NOMO-1 (cell line): ENCODE measurements at regions not wholly inside any gene's neighbourhood (a gene's known extent, or its start where the extent isn't known, plus 50 kb on each side); places are given as distances from the start of the nearest gene placed in this dataset.
"Not testable (repeated sequence)": the region's sequence is repeated elsewhere in the genome, so short reads cannot be mapped to it uniquely, and the experiment has no call there.

ENCODE experiments used
- DNase-seq, 2 experiments: peaks; one replicate each; lab custom pipeline; 2025; ENCODE audit not compliant: unreplicated experiment in 2 of 2; lab: John Stamatoyannopoulos, UW

- DNase-seq, result no peak
Observed at GRCh38 chr22:34801221-34801620, 264.7 kb upstream of the ISX start.

- DNase-seq, result no peak
Observed at GRCh38 chr22:34804091-34804490, 261.9 kb upstream of the ISX start.

- no peak for DNase-seq
Observed at GRCh38 chr22:34804604-34805003, 261.4 kb upstream of the ISX start.

- DNase-seq, result no peak
Observed at GRCh38 chr22:34805771-34806170, 260.2 kb upstream of the ISX start.

GRCh38 chr22:34808618-34809017, 257.3 kb upstream of the ISX start:
- no peak for DNase-seq

GRCh38 chr22:34812631-34813030, 253.3 kb upstream of the ISX start:
- no peak for DNase-seq

- no peak for DNase-seq
Observed at GRCh38 chr22:34814260-34815025, 251.5 kb upstream of the ISX start.

- DNase-seq, result no peak
Observed at GRCh38 chr22:34829485-34829884, 236.5 kb upstream of the ISX start.

GRCh38 chr22:34834059-34834458, 231.9 kb upstream of the ISX start:
- no peak for DNase-seq

- not testable (repeated sequence) for DNase-seq
Observed at GRCh38 chr22:34834541-34834940, 231.4 kb upstream of the ISX start.

GRCh38 chr22:34841331-34841771, 224.6 kb upstream of the ISX start:
- DNase-seq, result no peak

- DNase-seq, result no peak
Observed at GRCh38 chr22:34841911-34842310, 224.0 kb upstream of the ISX start.

- DNase-seq, result no peak
Observed at GRCh38 chr22:34842630-34843029, 223.3 kb upstream of the ISX start.

- not testable (repeated sequence) for DNase-seq
Observed at GRCh38 chr22:34843743-34844142, 222.2 kb upstream of the ISX start.

GRCh38 chr22:34845391-34845790, 220.6 kb upstream of the ISX start:
- DNase-seq, result no peak

- DNase-seq, result no peak
Observed at GRCh38 chr22:34847072-34847471, 218.9 kb upstream of the ISX start.

- DNase-seq, result no peak
Observed at GRCh38 chr22:34849965-34850364, 216.0 kb upstream of the ISX start.

GRCh38 chr22:34851918-34852662, 213.9 kb upstream of the ISX start:
- no peak for DNase-seq

- DNase-seq, result no peak
Observed at GRCh38 chr22:34855471-34855870, 210.5 kb upstream of the ISX start.

GRCh38 chr22:34858066-34858465, 207.9 kb upstream of the ISX start:
- DNase-seq, result no peak

GRCh38 chr22:34861787-34862186, 204.2 kb upstream of the ISX start:
- no peak for DNase-seq

- DNase-seq, result no peak
Observed at GRCh38 chr22:34866081-34866480, 199.9 kb upstream of the ISX start.
